ENCODE measurements at regions not wholly inside any gene's neighbourhood (a gene's known extent, or its start where the extent isn't known, plus 50 kb on each side); places are given as distances from the start of the nearest gene placed in this dataset.
"Not testable (repeated sequence)": the region's sequence is repeated elsewhere in the genome, so short reads cannot be mapped to it uniquely, and the experiment has no call there.

DNA sequence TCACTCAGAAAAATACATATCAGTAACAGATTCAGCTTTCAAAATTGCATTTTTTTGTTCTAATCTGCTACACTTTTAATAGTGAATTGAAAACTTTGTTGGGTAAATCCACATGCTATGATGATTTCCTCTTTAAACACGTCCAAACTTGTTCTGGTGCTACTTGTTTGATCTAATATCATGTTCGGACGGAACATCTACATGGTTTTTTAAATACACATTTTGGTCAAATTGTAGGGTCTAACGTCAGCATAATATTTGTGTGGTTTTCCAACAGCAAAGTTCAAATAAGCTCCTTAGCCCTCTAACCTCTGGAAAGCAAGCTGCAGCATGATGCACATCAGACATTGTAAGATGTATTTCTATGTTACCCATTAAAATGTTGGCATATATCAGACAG lies 98.5 kb upstream of the OSTN start:
- no peak for DNase-seq
- Histone ChIP-seq H3K9me3 (no peaks in the 10 kb centered on the region), H3K36me3 (ENCODE audit: low read depth) (no peaks in the 10 kb centered on the region), H3K4me3 (no peak overlapping the region), H3K4me1 (ENCODE audit: low read depth) (no peaks in the 10 kb centered on the region)
- TF ChIP-seq, protein P1, sequence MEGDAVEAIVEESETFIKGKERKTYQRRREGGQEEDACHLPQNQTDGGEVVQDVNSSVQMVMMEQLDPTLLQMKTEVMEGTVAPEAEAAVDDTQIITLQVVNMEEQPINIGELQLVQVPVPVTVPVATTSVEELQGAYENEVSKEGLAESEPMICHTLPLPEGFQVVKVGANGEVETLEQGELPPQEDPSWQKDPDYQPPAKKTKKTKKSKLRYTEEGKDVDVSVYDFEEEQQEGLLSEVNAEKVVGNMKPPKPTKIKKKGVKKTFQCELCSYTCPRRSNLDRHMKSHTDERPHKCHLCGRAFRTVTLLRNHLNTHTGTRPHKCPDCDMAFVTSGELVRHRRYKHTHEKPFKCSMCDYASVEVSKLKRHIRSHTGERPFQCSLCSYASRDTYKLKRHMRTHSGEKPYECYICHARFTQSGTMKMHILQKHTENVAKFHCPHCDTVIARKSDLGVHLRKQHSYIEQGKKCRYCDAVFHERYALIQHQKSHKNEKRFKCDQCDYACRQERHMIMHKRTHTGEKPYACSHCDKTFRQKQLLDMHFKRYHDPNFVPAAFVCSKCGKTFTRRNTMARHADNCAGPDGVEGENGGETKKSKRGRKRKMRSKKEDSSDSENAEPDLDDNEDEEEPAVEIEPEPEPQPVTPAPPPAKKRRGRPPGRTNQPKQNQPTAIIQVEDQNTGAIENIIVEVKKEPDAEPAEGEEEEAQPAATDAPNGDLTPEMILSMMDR (IDR thresholded peaks at IDR 0.05) = no peak
- ATAC-seq = no peak
- intact Hi-C loops (cut with DNase I, micrococcal nuclease) = no loop called here

DNA sequence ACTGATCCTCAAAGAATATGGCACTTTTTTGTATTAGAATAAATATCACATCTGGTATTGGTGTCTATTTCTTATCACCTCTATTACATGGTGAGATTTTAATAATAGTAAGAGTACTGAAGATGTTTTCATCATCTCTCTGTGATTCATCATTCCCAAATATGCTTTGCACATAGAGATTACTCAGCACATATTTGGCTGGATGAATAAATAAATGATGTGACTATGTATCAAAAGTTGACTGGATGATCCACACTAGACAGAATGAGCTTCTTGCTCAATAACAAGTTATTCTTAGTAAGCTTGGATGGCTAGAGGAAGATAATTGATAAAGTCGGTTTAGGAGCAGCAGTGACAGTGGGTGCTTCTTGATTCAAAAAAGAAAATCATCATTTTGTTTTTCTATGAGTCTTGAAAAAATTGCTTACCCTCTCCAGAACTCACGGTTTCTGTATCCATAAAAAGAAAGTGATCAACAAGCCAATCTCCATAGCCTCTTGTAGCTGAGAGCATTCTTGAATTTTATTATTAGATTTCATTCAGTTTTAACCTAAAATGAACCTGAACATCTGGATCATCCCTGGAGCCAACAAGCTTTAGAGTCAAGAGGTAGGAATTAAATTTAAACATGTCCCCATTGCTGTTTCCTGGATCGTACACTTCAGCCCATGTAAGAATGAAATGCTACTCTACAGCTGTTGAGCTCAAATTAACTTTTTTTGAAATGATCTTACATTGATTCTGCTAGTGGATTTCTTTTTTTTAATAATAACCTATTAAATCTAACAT lies 104.8 kb upstream of the OSTN start:
- H3K4me1 ChIP-seq (ENCODE audit: low read depth) = no peaks in the 10 kb centered on the region
- no peak for ATAC-seq
- TF ChIP-seq, protein P1 (IDR thresholded peaks at IDR 0.05) = no peak

DNA sequence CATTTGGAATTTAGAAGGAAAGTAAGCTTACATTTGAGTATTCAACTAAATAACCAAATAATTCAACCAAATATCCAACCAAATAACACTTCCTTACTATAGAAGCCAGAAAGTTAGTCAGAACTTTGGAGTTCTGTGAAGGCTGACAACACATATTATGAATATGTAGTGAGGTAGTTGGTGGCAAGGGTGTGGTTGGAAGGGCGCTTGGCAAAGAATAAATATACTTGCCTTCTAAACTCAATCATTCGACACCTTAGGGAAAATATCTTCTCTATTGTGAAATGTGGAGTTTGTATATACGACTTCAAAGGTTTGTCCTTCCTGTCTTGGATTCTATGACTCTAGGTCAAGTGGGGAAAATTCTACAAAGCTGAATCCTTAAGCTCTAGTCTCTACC lies 111.7 kb upstream of the OSTN start:
- no peak for DNase-seq
- intact Hi-C loops (cut with DNase I, micrococcal nuclease) = no loop called here
- no peak overlapping the region for H3K4me3 ChIP-seq
- ATAC-seq = no peak
- TF ChIP-seq, protein P1 (IDR thresholded peaks at IDR 0.05) = no peak
- no peaks in the 10 kb centered on the region for H3K36me3 ChIP-seq (ENCODE audit: low read depth)
- H3K9me3 ChIP-seq = no peaks in the 10 kb centered on the region
- H3K4me1 ChIP-seq (ENCODE audit: low read depth) = no peaks in the 10 kb centered on the region

More for the DNA sequence above, 104.8 kb upstream of the OSTN start:
- DNase-seq = no peak
- Histone ChIP-seq H3K9me3 (no peaks in the 10 kb centered on the region), H3K36me3 (ENCODE audit: low read depth) (no peaks in the 10 kb centered on the region), H3K4me3 (no peak overlapping the region)
- intact Hi-C loops (cut with DNase I, micrococcal nuclease) = no loop called here

DNA sequence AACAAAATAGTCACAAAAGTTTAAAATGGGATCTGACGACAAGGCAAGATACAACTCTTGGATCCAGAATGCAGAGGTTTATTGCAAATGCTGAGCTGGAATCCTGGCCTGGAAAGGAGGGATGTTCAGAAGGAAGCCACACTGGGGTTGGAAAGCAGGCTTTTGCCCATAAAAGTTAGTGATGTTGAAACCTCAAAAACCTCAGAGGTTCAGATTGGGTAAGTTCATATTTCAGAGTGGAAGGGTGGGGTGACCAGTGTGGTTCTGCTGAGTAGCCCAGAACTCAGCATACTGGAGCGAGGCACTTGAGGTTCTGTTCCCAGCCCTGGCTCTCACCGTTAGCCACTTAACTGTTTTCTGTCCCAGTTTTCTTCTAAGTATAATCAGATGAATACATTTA lies 114.0 kb upstream of the OSTN start:
- Histone ChIP-seq H3K36me3 (ENCODE audit: low read depth) (no peaks in the 10 kb centered on the region), H3K4me3 (no peak overlapping the region), H3K9me3 (no peaks in the 10 kb centered on the region), H3K4me1 (ENCODE audit: low read depth) (no peaks in the 10 kb centered on the region)
- TF ChIP-seq, protein P1 (IDR thresholded peaks at IDR 0.05) = no peak
- ATAC-seq (no peak), DNase-seq (no peak)
- intact Hi-C loops (cut with DNase I, micrococcal nuclease) = no loop called here

DNA sequence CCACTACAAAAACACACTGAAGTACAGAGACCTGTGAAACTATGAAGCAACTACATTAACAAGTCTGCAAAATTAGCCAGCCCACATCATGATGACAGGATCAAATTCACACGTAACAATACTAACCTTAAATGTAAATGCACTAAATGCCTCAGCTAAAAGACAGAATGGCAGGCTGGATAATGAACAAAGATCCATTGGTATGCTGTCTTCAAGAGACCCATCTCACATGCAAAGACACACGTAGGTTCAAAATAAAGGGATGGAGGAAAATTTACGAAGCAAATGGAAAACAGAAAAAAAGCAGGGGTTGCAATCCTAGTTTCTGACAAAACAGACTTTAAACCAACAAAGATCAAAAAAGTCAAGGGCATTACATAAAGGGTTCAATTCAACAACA lies 120.1 kb upstream of the OSTN start:
- DNase-seq; H3K4me1 ChIP-seq (ENCODE audit: low read depth); ATAC-seq; H3K36me3 ChIP-seq (ENCODE audit: low read depth); H3K4me3 ChIP-seq; intact Hi-C loops (cut with DNase I, micrococcal nuclease); H3K9me3 ChIP-seq: not testable (repeated sequence)

DNA sequence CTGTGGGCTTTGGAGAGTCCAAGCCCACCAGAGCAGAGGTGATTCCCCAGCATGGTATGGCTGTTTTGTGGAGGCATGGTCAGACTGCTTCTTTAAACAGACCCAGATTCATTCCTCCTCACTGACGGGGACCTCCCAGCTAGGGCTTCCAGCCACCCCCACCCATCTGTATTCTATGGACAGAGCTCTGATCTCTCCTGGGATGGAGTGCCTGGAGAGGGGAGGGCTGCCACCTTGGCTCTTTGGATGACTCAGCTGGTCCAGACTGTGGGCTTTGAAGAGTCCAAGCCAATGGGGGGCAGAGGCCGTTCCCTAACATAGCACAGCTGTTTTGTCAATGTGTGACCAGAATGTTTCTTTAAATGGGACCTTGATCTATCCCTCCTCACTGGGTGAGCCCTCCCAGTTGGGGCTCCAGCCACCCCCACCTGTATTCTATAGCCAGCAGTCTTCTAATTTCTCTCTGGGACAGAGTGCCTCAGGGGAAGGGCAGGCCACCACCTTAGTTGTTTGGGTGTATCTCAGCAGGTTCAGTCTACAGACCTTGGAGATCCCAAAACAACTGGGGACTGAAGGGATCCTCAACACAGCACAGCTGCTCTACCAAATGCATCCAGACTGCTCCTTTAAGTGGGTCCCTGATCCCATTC lies 122.0 kb upstream of the OSTN start:
- Histone ChIP-seq H3K4me1 (ENCODE audit: low read depth) (no peaks in the 10 kb centered on the region), H3K9me3 (no peaks in the 10 kb centered on the region), H3K4me3 (no peak overlapping the region), H3K36me3 (ENCODE audit: low read depth) (no peaks in the 10 kb centered on the region)
- TF ChIP-seq, protein P1 (IDR thresholded peaks at IDR 0.05) = no peak
- DNase-seq (no peak), ATAC-seq (no peak)
- intact Hi-C loops (cut with DNase I, micrococcal nuclease) = no loop called here

Measured in mucosa of descending colon (tissue), 3 donors.